HUES6 (cell line): ENCODE measurements at regions not wholly inside any gene's neighbourhood (a gene's known extent, or its start where the extent isn't known, plus 50 kb on each side); places are given as distances from the start of the nearest gene placed in this dataset.

Experiments used
- H3K27ac ChIP-seq: 2 replicates; pipeline ENCODE4 v1.7.0; 2013; ENCODE audit warnings: low read depth, mild to moderate bottlenecking, low read length, inconsistent platforms
- H3K27me3 ChIP-seq: 2 replicates; pipeline ENCODE4 v1.6.1; 2013; ENCODE audit warnings: low read length; ENCODE audit not compliant: control insufficient read depth, insufficient read depth
- H3K36me3 ChIP-seq: 2 replicates; pipeline ENCODE4 v1.6.1; 2013; ENCODE audit warnings: low read length; ENCODE audit not compliant: control insufficient read depth, insufficient read depth
- H3K4me1 ChIP-seq: 2 replicates; pipeline ENCODE4 v1.6.1; 2013; ENCODE audit warnings: low read length; ENCODE audit not compliant: control insufficient read depth, insufficient read depth
- H3K4me3 ChIP-seq: 2 replicates; pipeline ENCODE4 v1.5.1; 2013; ENCODE audit warnings: low read depth, low read length
- H3K9ac ChIP-seq: one replicate; pipeline ENCODE4 v1.6.1; 2013; ENCODE audit warnings: mild to moderate bottlenecking, low read length
- H3K9me3 ChIP-seq: 2 replicates; pipeline ENCODE4 v1.6.1; 2013; ENCODE audit warnings: low read depth, low read length; ENCODE audit not compliant: control insufficient read depth, insufficient read depth

GRCh38 chr4:14465057-14465456 is 537.2 kb upstream of the CPEB2 start:
- Histone ChIP-seq H3K4me3 (no peak overlapping the region), H3K4me1 (no peaks in the 10 kb centered on the region), H3K36me3 (no peaks in the 10 kb centered on the region), H3K27me3 (no peaks in the 10 kb centered on the region), H3K27ac (no peak overlapping the region), H3K9me3 (no peaks in the 10 kb centered on the region), H3K9ac (no peak overlapping the region)

- Histone ChIP-seq H3K4me3 (no peak overlapping the region), H3K9ac (no peak overlapping the region)
Observed at GRCh38 chr4:14465507-14465906, 536.8 kb upstream of the CPEB2 start.

DNA sequence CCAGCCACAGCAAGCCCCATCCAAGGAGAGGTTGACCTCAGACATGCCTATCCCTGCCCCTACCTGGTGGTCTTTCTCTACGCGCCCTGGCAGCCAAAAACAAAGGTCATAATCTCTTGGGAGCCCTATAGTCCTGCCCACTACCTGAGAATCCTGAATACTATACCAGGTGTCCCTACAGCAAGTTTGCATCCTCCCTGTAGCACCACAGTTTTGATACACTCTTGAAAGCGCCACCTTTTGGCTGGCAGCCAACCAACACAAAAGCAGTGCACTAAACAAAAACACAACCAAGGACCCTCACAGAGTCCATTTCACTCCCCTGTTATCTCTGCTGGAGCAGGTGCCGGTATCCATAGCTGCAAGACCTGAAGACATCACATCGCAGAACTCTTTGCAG is 523.8 kb upstream of the CPEB2 start:
- no peaks in the 10 kb centered on the region for H3K36me3 ChIP-seq
- H3K27me3 ChIP-seq, result no peaks in the 10 kb centered on the region
- no peak overlapping the region for H3K27ac ChIP-seq
- no peaks in the 10 kb centered on the region for H3K9me3 ChIP-seq
- no peaks in the 10 kb centered on the region for H3K4me1 ChIP-seq
- no peak overlapping the region for H3K4me3 ChIP-seq
- H3K9ac ChIP-seq, result no peak overlapping the region

More at GRCh38 chr4:14465507-14465906, 536.8 kb upstream of the CPEB2 start:
- Histone ChIP-seq H3K27ac (no peak overlapping the region), H3K9me3 (no peaks in the 10 kb centered on the region), H3K4me1 (no peaks in the 10 kb centered on the region), H3K36me3 (no peaks in the 10 kb centered on the region), H3K27me3 (no peaks in the 10 kb centered on the region)

GRCh38 chr4:14496408-14496807 is 505.9 kb upstream of the CPEB2 start:
- Histone ChIP-seq H3K36me3 (no peaks in the 10 kb centered on the region), H3K27ac (no peak overlapping the region), H3K4me3 (no peak overlapping the region), H3K9me3 (no peaks in the 10 kb centered on the region), H3K4me1 (no peaks in the 10 kb centered on the region), H3K9ac (no peak overlapping the region), H3K27me3 (no peaks in the 10 kb centered on the region)

- Histone ChIP-seq H3K27ac (no peak overlapping the region), H3K9ac (no peak overlapping the region), H3K4me3 (no peak overlapping the region)
Observed at GRCh38 chr4:14496969-14497368, 505.3 kb upstream of the CPEB2 start.

GRCh38 chr4:14504162-14504561 is 498.1 kb upstream of the CPEB2 start:
- H3K4me1 ChIP-seq, result no peaks in the 10 kb centered on the region
- H3K4me3 ChIP-seq, result no peak overlapping the region
- H3K36me3 ChIP-seq, result no peaks in the 10 kb centered on the region
- H3K9ac ChIP-seq, result no peak overlapping the region
- no peaks in the 10 kb centered on the region for H3K27me3 ChIP-seq
- H3K27ac ChIP-seq, result no peak overlapping the region
- no peaks in the 10 kb centered on the region for H3K9me3 ChIP-seq

More at GRCh38 chr4:14496969-14497368, 505.3 kb upstream of the CPEB2 start:
- no peaks in the 10 kb centered on the region for H3K36me3 ChIP-seq
- no peaks in the 10 kb centered on the region for H3K9me3 ChIP-seq
- no peaks in the 10 kb centered on the region for H3K4me1 ChIP-seq
- H3K27me3 ChIP-seq, result no peaks in the 10 kb centered on the region

DNA sequence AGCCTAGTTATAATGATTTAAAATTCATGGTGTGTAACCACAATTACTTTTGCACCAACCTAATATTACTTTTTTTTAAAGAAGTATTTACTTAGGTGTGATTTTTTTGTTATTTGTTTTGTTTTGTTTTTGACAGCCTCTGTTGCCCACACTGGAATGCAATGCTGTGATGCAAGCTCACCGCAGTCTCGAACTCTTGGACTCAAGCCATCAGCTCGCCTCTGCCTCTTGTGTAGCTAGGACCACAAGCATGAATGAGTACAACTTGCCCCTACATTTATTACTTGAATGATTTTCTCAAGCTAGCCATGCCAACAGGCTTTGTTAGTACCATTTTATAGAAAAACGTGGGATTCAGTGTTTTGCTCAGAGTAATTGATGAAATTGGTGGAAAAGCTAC is 488.8 kb upstream of the CPEB2 start:
- H3K27ac ChIP-seq, result no peak overlapping the region
- H3K4me3 ChIP-seq, result no peak overlapping the region
- no peak overlapping the region for H3K9ac ChIP-seq
- no peaks in the 10 kb centered on the region for H3K9me3 ChIP-seq
- H3K27me3 ChIP-seq, result no peaks in the 10 kb centered on the region
- H3K4me1 ChIP-seq, result no peaks in the 10 kb centered on the region
- H3K36me3 ChIP-seq, result no peaks in the 10 kb centered on the region

- Histone ChIP-seq H3K36me3 (no peaks in the 10 kb centered on the region), H3K4me1 (peaks cover 4% of the 10 kb centered on the region; the same call in 1 of the 2 replicates), H3K27ac (no peak overlapping the region)
Observed at GRCh38 chr4:14515556-14515955, 486.7 kb upstream of the CPEB2 start.

DNA sequence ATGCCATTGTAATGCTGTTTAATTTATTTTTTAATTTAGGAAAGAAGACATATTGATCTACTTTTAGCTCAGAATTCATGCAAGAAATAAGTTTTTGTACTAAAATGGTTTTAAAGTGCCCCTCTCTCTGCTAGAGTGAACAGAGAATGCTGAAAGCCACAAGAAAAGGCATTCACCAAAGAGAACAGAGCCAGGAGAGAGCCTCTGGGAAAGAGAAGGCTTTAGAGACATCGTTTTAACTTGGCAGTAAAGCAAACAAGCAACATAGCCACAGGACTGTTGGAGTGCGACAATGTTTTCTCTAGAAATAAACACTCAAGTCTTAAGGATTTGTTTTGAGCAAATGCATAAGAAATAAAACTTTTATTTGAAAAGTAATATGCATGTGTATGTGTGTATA is 484.1 kb upstream of the CPEB2 start:
- no peaks in the 10 kb centered on the region for H3K36me3 ChIP-seq
- H3K27ac ChIP-seq, result no peak overlapping the region
- peaks cover 3% of the 10 kb centered on the region for H3K9me3 ChIP-seq
- no peak overlapping the region for H3K9ac ChIP-seq
- no peak overlapping the region for H3K4me3 ChIP-seq
- H3K27me3 ChIP-seq, result no peaks in the 10 kb centered on the region
- H3K4me1 ChIP-seq, result peaks cover 4% of the 10 kb centered on the region; the same call in 1 of the 2 replicates

More at GRCh38 chr4:14515556-14515955, 486.7 kb upstream of the CPEB2 start:
- H3K9me3 ChIP-seq, result no peaks in the 10 kb centered on the region
- H3K9ac ChIP-seq, result no peak overlapping the region
- no peaks in the 10 kb centered on the region for H3K27me3 ChIP-seq
- H3K4me3 ChIP-seq, result no peak overlapping the region

DNA sequence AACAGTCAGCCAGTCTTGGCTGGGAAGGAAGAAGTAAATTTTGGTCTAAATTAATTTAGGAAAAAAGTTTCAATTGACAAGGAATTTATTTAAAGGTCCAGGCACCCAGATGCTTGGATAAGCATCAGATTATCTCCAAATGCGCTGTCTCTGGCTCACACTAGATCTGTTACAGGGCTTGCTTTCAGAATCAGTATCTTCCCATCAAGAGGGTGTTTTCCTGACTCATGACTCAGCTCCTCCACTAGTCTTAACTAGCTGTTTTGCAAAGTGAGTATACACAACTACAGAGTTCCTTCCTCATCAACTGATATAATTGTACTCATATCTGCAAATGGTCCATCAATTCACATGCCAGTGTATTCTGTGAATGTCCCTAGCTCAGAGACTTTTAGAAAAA is 482.1 kb upstream of the CPEB2 start:
- Histone ChIP-seq H3K27ac (no peak overlapping the region), H3K36me3 (no peaks in the 10 kb centered on the region), H3K4me3 (no peak overlapping the region), H3K4me1 (peaks cover 4% of the 10 kb centered on the region; the same call in 1 of the 2 replicates), H3K9me3 (peaks cover 6% of the 10 kb centered on the region), H3K27me3 (no peaks in the 10 kb centered on the region), H3K9ac (no peak overlapping the region)

DNA sequence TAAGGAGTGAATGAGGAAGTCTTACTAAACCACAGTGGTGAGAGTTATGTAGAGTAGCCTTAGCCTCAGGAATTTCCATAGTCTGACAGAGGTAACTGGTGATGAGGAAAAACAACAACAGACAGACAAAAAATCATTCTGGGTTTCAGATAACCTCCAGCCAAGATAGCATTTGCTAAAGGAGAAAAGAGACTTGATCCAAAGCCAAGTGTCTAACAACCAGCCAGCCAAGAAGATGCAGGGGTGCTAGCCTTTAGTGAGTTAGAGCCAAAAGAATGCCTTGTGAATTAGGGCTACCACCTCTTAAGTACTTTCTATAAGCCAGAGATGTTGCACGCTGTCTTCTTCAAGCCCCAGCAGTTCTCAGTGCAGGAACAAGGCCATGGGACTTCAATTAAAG is 478.0 kb upstream of the CPEB2 start:
- H3K4me1 ChIP-seq, result peaks cover 8% of the 10 kb centered on the region
- H3K9ac ChIP-seq, result no peak overlapping the region
- H3K27ac ChIP-seq, result no peak overlapping the region
- H3K4me3 ChIP-seq, result no peak overlapping the region
- H3K36me3 ChIP-seq, result no peaks in the 10 kb centered on the region
- H3K9me3 ChIP-seq, result peaks cover 6% of the 10 kb centered on the region
- no peaks in the 10 kb centered on the region for H3K27me3 ChIP-seq

DNA sequence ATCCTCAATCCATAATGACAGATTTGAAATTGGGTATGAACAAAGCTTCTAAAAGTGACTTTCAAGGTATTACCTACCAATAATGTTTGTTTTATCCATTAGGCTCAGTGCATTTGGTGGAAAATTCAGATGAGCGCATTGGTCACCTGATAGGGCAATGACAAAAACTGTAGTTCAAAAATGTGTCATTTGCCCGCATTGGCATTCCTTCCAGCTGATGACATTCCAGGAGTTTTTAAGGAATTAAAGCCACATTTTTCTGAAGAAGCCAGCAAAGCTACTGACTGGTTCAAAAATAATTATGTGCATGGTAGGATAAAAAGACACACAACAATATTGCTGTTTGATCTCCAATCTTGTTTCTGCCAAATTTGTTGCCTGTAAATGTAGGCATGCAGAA is 473.4 kb upstream of the CPEB2 start:
- Histone ChIP-seq H3K36me3 (no peaks in the 10 kb centered on the region), H3K27me3 (no peaks in the 10 kb centered on the region), H3K9ac (no peak overlapping the region), H3K4me1 (peaks cover 14% of the 10 kb centered on the region), H3K4me3 (no peak overlapping the region), H3K27ac (no peak overlapping the region), H3K9me3 (no peaks in the 10 kb centered on the region)
